RWPE1 (cell line): ENCODE measurements at regions not wholly inside any gene's neighbourhood (a gene's known extent, or its start where the extent isn't known, plus 50 kb on each side); places are given as distances from the start of the nearest gene placed in this dataset.

Experiments used
- CTCF ChIA-PET: fragments of 350-600 bp; sonication (Branson Sonifier 250); formaldehyde crosslinking; extraction: SDS; loops from one replicate; lab custom pipeline; 2021; lab: Yijun Ruan, JAX
- POLR2A ChIA-PET: fragments of 400-600 bp; formaldehyde crosslinking; extraction: SDS; loops from one replicate; lab custom pipeline; 2020; ENCODE audit warnings: antibody characterized with exemption; ENCODE audit not compliant: low non-redundant PET; lab: Yijun Ruan, JAX
- DNase-seq: peaks from one replicate; pipeline ENCODE4 v3.0.0; 2012; ENCODE audit warnings: low spot score
- H3K27ac ChIP-seq: fragments of 450-650 bp; 2 replicates; pipeline ENCODE4 v1.5.1; 2017
- TF ChIP-seq, protein P1 (sequence below): fragments of 450-650 bp; conservative IDR thresholded peaks from 2 replicates; pipeline ENCODE4 v1.5.1; 2017; ENCODE audit warnings: low read depth, mild to moderate bottlenecking

DNA sequence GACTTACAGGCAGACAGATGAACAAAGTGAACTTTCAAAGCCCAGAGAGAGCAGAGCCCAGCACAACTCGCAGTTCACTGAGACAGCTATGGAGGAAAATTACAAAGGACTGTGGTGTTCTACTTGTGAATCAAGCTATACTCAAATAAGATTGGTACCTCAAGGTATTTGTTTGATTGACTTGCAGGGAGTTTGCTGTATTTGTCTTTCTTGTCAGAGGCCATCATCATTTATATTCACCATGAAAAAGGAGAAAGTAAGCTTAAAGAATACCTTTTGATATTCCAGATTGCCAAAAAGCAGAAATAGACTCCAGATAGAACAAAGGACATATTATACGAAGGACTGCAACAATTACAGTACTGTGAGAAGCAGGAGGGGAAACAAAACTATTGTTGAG is 1047.9 kb downstream of the RPA4 start:
- TF ChIP-seq, protein P1, sequence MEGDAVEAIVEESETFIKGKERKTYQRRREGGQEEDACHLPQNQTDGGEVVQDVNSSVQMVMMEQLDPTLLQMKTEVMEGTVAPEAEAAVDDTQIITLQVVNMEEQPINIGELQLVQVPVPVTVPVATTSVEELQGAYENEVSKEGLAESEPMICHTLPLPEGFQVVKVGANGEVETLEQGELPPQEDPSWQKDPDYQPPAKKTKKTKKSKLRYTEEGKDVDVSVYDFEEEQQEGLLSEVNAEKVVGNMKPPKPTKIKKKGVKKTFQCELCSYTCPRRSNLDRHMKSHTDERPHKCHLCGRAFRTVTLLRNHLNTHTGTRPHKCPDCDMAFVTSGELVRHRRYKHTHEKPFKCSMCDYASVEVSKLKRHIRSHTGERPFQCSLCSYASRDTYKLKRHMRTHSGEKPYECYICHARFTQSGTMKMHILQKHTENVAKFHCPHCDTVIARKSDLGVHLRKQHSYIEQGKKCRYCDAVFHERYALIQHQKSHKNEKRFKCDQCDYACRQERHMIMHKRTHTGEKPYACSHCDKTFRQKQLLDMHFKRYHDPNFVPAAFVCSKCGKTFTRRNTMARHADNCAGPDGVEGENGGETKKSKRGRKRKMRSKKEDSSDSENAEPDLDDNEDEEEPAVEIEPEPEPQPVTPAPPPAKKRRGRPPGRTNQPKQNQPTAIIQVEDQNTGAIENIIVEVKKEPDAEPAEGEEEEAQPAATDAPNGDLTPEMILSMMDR, result no peak
- CTCF ChIA-PET, result no interaction called here
- POLR2A ChIA-PET, result no interaction called here
- DNase-seq, result no peak
- H3K27ac ChIP-seq, result no peak overlapping the region

DNA sequence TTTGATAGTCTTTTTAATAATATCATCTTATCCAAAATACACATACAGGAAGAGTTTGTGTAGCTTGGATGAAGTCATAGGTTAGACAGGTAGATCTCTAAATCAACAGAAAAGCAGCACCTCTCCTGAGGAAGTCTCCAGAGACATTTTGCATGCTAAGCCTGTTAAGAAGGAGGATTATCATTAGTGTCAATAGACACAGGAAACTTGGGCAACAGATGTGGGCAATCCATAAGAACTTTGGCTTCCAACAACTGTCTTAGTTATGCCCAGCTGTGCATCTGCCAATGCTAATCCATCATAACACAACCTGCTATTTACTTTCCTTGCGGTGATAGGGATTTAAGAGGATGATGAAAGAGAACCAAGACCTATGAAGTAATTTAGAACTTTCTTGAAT is 1052.6 kb downstream of the RPA4 start:
- ChIA-PET POLR2A (no interaction called here), CTCF (no interaction called here)
- TF ChIP-seq, protein P1, result no peak
- H3K27ac ChIP-seq, result no peak overlapping the region
- DNase-seq, result no peak

DNA sequence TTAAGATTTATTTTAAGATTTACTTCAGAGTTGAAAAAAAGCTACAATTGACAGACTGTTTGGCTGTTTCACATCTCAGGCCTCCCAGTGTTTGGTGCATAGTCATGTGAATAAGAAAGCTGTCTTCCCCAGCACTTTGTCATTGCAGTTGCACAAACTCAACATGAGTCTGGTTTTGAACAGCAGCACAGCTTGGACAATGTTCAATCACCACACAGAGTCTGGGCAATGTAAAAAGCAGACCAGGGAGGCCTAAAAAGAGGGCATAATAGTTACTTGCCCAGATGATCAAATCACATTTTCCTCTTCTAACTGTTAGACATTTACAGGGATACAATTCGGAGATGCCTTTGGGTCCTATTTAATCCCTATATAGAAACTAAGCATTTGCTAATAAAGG is 1055.0 kb downstream of the RPA4 start:
- POLR2A ChIA-PET, result no interaction called here
- no peak overlapping the region for H3K27ac ChIP-seq
- DNase-seq, result no peak
- CTCF ChIA-PET, result no interaction called here
- TF ChIP-seq, protein P1, result no peak

DNA sequence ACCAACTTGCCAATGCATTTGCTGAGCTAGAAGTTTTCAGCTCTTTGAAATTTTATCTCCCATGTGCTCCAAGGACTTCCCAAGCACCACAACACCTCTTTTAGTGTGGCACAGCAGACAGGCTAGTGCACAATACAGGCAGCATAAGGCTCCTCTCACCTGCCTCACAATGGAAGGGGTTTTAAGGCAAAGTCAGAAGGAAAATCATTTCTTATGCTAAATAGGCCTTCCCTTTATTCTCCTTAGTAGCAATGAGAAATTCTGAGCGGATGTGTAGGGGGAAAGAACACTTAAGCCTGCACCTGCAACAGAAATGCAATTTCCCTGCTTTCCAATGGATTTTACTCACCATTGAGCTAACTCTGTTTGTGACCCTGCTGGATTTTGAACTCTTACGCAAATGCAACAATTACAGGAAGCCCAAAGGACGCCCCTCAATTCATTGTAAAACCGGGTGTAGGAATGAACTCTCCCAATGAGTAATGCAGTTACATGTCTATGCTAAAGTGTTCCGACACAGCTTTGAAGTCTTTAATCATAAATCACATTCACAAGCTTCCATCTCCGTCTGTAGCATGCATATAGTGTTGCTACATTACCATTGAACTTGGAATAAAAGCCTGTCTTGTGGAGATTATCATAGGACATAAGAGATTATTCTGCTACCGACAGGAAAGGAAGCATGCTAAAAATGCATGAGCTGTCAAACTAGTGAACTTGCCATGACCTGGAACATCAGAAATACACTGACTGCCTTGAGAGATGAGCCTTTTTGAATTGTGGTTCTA is 1084.9 kb downstream of the RPA4 start:
- POLR2A ChIA-PET, result no interaction called here
- no peak for DNase-seq

DNA sequence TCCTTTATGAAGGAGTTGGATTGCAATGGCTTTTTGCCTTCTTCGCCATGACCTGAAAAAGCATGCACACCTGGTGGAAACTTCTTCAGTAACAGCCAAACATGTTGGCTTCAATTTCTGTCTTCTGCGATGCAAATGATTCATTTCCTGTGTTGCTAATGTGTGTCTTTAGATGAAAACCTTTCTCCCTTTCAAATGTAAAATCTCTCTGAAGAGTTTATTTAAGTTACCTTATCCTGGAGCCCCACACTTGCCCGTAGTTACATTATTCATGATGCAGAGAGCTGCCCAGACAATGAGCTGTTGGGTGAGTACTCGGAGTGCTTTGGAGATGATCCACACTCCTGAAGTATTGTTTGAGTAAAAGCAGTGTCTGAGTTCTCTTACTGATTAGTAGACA is 1100.9 kb downstream of the RPA4 start:
- TF ChIP-seq, protein P1, result no peak
- H3K27ac ChIP-seq, result no peak overlapping the region
- ChIA-PET CTCF (no interaction called here), POLR2A (no interaction called here)
- peak; percentile 5 for DNase-seq

More for the DNA sequence above, 1084.9 kb downstream of the RPA4 start:
- TF ChIP-seq, protein P1, result no peak
- CTCF ChIA-PET, result no interaction called here
- no peak overlapping the region for H3K27ac ChIP-seq

DNA sequence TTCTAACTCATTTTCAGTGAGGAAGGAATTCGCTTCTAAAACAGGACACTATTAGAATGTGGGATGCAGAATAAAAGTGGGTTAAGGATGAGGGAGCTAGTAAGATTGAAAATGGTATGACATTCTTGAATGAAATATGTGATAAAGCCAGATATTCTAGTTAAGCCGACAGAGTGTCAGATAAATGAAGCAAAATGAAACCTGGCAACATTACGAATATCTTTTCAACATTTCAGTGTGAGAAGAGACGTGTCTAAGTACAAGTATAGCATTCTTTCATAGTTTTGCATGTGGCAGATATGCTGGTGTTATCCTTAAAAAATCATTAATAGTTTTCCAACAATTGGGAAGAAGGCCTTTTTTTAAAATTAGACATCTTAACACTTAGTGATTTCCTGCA is 1101.4 kb downstream of the RPA4 start:
- POLR2A ChIA-PET, result no interaction called here
- CTCF ChIA-PET, result no interaction called here
- TF ChIP-seq, protein P1, result no peak
- no peak for DNase-seq
- H3K27ac ChIP-seq, result no peak overlapping the region
